Activated CD8-positive, alpha-beta memory T cell treated with anti-CD3 and anti-CD28 coated beads, Interleukin-2, amount 10 ng/mL, durations not matched to agents 7 days and 5 days (primary cell): ENCODE measurements at regions not wholly inside any gene's neighbourhood (a gene's known extent, or its start where the extent isn't known, plus 50 kb on each side); places are given as distances from the start of the nearest gene placed in this dataset.
"Not testable (repeated sequence)": the region's sequence is repeated elsewhere in the genome, so short reads cannot be mapped to it uniquely, and the experiment has no call there.

Source experiments
- ATAC-seq: fragments of 150-1000 bp; cut with Tn5 transposase; one replicate; pipeline ENCODE4 v1.10.0; 2021; ENCODE audit warnings: moderate library complexity
- CTCF ChIA-PET: fragments of 350-600 bp; sonication (Branson Sonifier 250); formaldehyde crosslinking; loops from one replicate; lab custom pipeline; 2021; ENCODE audit warnings: antibody characterized with exemption; lab: Charles Lee
- DNase-seq: peaks from one replicate; pipeline ENCODE4 v3.0.0-alpha.2; 2020
- H3K27ac Mint-ChIP-seq: one replicate; pipeline ENCODE4 v1.8.0; 2021; ENCODE audit warnings: mild to moderate bottlenecking, mixed read lengths
- H3K27me3 Mint-ChIP-seq: one replicate; pipeline ENCODE4 v1.8.0; 2021; ENCODE audit warnings: mixed read lengths
- H3K36me3 Mint-ChIP-seq: one replicate; pipeline ENCODE4 v1.8.0; 2021; ENCODE audit warnings: mild to moderate bottlenecking, mixed read lengths
- H3K4me1 Mint-ChIP-seq: one replicate; pipeline ENCODE4 v1.8.0; 2021; ENCODE audit warnings: mixed read lengths
- H3K4me3 Mint-ChIP-seq: one replicate; pipeline ENCODE4 v1.8.0; 2021; ENCODE audit warnings: mild to moderate bottlenecking, moderate library complexity, mixed read lengths
- H3K9me3 Mint-ChIP-seq: one replicate; pipeline ENCODE4 v1.8.0; 2022; ENCODE audit warnings: low read depth, mixed read lengths

DNA sequence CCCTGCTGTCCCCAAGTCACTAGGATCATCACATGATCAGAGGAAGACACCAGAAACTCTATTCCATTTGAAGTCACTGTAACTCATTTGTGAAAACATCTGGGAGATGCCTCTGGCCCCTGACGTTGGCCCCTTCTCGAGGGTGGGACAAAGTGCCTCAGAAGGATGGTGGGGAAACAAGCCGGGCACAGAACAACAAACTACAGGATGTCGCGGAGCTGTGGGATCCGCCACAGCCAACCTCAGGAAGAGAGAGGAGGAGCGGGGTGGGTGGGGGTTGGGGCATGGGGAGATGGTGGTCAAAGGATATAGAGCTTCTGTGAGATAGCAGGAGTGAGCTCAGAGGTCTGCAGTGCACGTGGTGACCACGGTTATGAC lies 265.6 kb upstream of the TCERG1L start:
- DNase-seq (peak; percentile 12), ATAC-seq (no peak)
- no peaks in the 10 kb centered on the region for H3K9me3 Mint-ChIP-seq
- H3K36me3 Mint-ChIP-seq: no peaks in the 10 kb centered on the region
- no peak overlapping the region for H3K27ac Mint-ChIP-seq
- H3K4me1 Mint-ChIP-seq: no peaks in the 10 kb centered on the region
- H3K27me3 Mint-ChIP-seq: no peaks in the 10 kb centered on the region
- H3K4me3 Mint-ChIP-seq: no peak overlapping the region
- CTCF ChIA-PET: no interaction called here

DNA sequence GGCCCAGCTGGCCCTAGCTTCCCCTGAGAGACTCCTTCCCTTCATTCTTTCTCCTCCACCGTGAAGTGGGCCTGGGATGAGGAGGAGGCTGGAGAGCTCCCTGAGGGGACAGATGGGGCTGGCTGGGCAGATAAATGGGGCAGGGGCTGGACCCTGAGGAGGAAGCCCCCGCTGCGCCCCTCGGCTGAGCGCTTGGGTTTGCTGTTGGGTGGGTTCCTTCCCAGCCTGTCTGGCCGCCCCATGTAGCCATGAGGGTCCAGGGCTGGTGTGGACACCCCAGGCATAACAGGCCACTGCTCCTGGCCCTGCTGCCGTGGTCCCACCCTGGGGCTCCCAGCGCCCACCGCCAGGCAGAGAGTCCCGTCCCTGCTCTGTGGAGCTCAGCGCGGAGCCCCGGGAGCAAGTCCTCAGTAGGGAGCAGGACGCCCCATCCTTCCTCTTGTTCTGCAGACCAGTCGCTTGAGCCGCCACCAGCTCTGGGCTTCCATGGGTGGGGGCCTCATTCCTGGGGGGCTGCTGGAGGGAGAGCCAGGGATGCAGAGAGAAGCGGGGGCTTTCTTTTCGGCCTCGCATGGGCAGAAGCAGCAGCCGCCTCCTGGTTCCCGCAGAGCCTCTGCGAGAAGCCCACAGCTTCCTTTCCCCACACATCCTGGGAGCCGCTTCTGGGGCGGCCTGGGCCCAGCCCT lies 266.4 kb upstream of the TCERG1L start:
- no peaks in the 10 kb centered on the region for H3K27me3 Mint-ChIP-seq

DNA sequence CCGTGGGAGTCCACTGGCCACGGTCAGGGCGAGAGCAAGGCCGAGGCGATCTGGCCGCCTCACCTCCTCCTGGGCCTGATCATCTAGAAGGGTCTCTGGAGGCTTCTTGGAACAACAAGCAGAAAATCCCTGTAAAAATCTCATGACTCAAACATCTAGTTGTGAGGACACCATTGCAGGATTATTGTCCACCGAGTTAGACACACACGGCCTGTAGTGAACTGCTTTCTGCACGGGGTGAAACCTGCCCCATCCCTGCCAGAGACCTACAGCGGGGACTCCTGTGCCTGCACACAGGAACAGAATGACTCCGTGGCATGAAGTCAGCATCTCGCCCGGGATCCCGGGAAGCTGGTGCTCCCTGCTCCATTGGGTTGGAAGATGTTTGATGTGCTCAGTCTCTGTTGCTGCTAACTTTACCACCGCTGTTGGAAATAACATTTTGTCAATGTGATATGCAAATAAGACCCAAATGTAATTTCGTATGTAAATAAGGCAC lies 267.0 kb upstream of the TCERG1L start:
- no peaks in the 10 kb centered on the region for H3K36me3 Mint-ChIP-seq
- no peak overlapping the region for H3K27ac Mint-ChIP-seq

More for the DNA sequence above, 266.4 kb upstream of the TCERG1L start:
- Mint-ChIP-seq H3K27ac (no peak overlapping the region), H3K36me3 (no peaks in the 10 kb centered on the region), H3K4me1 (no peaks in the 10 kb centered on the region), H3K4me3 (no peak overlapping the region), H3K9me3 (no peaks in the 10 kb centered on the region)
- no peak for ATAC-seq
- CTCF ChIA-PET: no interaction called here
- peak; percentile 34 for DNase-seq

DNA sequence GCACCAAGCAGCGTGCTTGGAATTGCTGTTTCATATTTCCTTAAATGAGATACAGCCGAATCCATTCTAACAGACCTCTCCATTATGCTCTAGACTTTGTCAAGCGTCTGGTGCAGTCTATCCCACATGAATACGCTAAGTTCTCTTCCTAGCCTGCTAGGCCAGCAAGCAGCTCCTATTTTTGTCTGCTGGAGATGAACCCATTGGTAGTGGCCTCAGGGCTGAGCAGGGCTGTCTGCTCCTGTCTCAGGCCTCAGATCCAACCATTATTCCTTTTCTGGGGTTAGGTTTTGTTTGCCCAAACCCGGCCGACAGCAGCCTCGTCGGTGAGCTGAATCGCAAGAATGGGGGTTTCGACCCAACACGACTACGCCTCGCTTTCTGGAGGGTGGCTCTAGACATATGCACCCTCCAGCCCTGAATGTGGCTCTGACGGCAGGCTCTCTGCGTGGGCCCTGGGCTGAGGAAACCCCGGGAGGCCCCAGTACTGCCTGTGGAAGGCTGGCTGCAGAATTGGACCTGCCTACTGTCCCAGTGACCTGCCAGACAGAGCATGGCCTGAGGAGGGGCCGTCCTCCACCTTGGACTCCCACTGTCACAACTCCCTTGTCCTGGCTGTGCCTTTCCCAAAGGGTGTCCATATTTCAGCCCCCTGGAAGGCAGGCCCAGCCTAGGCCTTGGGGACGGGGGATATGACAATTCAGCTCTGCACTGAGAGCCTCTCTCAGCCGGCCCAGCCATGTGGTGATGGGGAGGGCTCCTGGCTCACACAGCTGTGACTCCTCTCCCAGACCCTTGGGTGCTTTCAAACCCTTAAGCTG lies 267.9 kb upstream of the TCERG1L start:
- no peaks in the 10 kb centered on the region for H3K27me3 Mint-ChIP-seq
- H3K9me3 Mint-ChIP-seq: no peaks in the 10 kb centered on the region
- CTCF ChIA-PET: no interaction called here

More for the DNA sequence above, 267.0 kb upstream of the TCERG1L start:
- H3K9me3 Mint-ChIP-seq: no peaks in the 10 kb centered on the region
- H3K4me1 Mint-ChIP-seq: no peaks in the 10 kb centered on the region
- H3K27me3 Mint-ChIP-seq: no peaks in the 10 kb centered on the region
- CTCF ChIA-PET: no interaction called here
- H3K4me3 Mint-ChIP-seq: no peak overlapping the region
- ATAC-seq (no peak), DNase-seq (peak; percentile 14)

DNA sequence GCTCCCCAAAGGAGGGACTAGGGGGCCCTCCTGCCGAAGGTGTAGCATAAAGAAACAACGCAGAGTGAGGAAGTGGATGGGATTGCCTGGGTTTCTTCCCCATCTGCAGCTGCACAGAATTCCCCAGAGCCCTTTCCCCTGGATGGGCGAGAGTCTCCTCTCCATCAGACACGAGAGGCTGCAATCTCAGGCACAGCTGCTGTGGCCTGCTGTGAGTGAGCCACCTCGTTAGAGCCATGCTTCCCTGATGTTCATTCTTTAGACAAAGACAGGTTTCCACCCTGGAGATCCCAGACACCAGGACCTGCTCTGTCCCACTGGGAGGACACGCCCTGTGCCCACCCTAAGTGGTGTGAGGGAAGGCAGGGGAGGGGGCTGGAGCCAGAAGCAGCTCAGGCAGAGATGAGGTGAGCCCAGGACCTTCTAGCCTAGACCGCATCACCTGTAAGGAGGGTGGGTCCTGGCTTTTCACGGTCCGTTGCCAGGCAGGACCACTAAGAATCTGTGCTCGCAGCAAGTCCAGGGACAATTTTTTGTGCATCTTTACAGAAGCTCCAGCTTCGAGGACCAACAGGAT lies 268.6 kb upstream of the TCERG1L start:
- no peaks in the 10 kb centered on the region for H3K9me3 Mint-ChIP-seq
- ATAC-seq (no peak), DNase-seq (peak; percentile 26)
- no peak overlapping the region for H3K4me3 Mint-ChIP-seq
- H3K27me3 Mint-ChIP-seq: no peaks in the 10 kb centered on the region
- no peak overlapping the region for H3K27ac Mint-ChIP-seq
- no peaks in the 10 kb centered on the region for H3K4me1 Mint-ChIP-seq
- CTCF ChIA-PET: no interaction called here
- H3K36me3 Mint-ChIP-seq: no peaks in the 10 kb centered on the region

More for the DNA sequence above, 267.9 kb upstream of the TCERG1L start:
- no peaks in the 10 kb centered on the region for H3K36me3 Mint-ChIP-seq
- no peak for ATAC-seq
- no peaks in the 10 kb centered on the region for H3K4me1 Mint-ChIP-seq
- no peak overlapping the region for H3K27ac Mint-ChIP-seq
- DNase-seq: peak; percentile 23
- no peak overlapping the region for H3K4me3 Mint-ChIP-seq

DNA sequence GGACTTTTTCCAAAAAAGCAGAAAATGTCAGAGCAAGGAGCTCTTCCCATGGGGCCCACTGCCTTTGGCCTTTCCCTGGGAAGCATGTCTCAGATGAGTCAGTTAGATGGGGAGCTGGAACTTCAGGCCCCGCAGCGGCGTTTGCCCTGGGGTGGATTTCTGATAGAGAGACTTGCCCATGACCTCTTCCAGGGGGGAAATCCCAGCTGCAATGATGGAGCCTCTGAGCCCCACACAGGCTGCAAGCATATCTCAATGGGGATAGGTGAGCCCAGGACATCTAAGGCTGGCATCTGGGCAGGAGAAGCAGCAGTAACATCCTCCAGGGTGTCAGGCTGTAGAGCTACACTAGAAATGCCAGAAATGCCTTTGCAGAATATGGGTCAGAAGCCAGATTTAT lies 269.2 kb upstream of the TCERG1L start:
- CTCF ChIA-PET: no interaction called here
- Mint-ChIP-seq H3K27ac (no peak overlapping the region), H3K9me3 (no peaks in the 10 kb centered on the region), H3K4me1 (no peaks in the 10 kb centered on the region), H3K36me3 (no peaks in the 10 kb centered on the region), H3K4me3 (no peak overlapping the region), H3K27me3 (no peaks in the 10 kb centered on the region)
- DNase-seq (peak; percentile 8), ATAC-seq (no peak)

DNA sequence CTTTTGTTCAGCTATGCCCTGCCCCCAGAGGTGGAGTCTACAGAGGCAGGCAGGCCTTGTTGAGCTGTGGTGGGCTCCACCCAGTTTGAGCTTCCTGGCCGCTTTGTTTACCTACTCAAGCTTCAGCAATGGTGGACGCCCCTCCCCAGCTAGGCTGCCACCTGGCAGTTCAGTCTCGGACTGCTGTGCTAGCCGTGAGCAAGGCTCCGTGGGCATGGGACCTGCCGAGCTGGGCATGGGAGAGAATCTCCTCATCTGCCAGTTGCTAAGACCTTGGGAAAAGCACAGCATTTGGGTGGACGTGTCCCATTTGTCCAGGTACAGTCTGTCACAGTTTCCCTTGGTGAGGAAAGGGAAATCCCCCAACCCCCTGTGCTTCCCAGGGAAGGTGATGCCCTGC lies 270.0 kb upstream of the TCERG1L start:
- H3K9me3 Mint-ChIP-seq, H3K4me3 Mint-ChIP-seq, DNase-seq, H3K27me3 Mint-ChIP-seq, H3K4me1 Mint-ChIP-seq, H3K27ac Mint-ChIP-seq, CTCF ChIA-PET, H3K36me3 Mint-ChIP-seq, ATAC-seq: not testable (repeated sequence)

DNA sequence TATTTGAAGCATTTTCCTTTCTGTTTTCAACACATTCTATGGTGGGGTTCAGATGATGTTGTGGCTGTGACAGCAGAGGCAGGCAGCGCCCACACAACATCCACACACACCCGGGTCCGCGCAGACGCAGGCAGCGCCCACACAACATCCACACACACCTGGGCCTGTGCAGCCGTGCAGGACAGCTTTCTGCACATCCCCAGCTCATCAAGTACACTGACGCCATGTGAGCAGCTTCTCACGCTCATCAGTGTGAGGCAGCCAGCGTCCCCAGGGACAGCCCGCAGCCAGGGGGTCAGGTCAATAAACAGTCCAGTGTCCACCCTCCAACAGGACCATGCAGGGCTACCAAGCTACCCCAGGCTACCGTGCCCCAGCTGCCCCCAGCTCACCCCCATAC lies 272.8 kb upstream of the TCERG1L start:
- H3K4me1 Mint-ChIP-seq: no peaks in the 10 kb centered on the region
- no peak for DNase-seq
- H3K9me3 Mint-ChIP-seq: no peaks in the 10 kb centered on the region
- no peak overlapping the region for H3K27ac Mint-ChIP-seq
- H3K4me3 Mint-ChIP-seq: no peak overlapping the region
- CTCF ChIA-PET: no interaction called here
- H3K36me3 Mint-ChIP-seq: no peaks in the 10 kb centered on the region
- ATAC-seq: no peak
- H3K27me3 Mint-ChIP-seq: no peaks in the 10 kb centered on the region

DNA sequence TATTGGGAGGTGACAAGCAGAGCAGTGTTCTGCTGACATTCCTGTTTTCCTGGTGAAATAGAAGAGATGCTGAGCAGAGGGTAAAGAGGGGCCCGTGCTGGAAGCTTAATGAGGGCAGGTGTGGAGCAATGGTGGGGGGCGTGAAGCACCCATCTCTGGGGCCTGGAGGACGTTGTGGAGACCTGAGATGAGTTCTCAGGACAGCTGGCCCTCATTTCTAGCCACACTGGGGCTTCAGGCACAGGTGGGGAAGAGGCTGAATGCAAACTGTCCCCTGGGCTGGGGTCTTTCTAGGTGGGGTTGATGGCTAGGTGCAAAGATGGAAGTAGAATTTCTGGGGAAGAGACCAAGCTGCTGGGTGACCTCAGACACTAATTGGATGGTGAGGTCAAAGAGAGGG lies 274.2 kb upstream of the TCERG1L start:
- ATAC-seq (no peak), DNase-seq (no peak)
- Mint-ChIP-seq H3K9me3 (no peaks in the 10 kb centered on the region), H3K27ac (no peak overlapping the region), H3K36me3 (no peaks in the 10 kb centered on the region), H3K4me3 (no peak overlapping the region), H3K27me3 (no peaks in the 10 kb centered on the region), H3K4me1 (no peaks in the 10 kb centered on the region)
- CTCF ChIA-PET: no interaction called here

DNA sequence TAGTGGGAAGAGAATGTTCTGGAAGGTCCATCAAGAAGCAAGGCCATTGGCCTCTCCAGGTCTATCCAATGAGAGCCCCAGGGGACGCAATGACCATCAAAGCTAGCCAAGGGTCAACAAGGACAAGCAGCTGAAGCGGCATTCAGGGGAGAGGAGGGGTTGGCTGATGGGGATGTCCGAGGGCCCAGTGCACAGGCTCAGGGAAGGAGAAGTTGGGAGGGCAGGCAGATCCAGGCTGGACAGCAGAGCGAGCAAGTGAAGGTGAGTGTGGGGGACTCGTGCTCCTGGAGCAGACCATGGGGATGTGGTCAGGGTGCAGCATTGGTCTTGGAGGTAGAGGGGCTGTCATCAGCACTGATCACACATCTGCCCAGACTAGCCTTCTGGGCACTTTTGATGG lies 275.4 kb upstream of the TCERG1L start:
- Mint-ChIP-seq H3K36me3 (no peaks in the 10 kb centered on the region), H3K27ac (no peak overlapping the region), H3K9me3 (no peaks in the 10 kb centered on the region), H3K27me3 (no peaks in the 10 kb centered on the region), H3K4me3 (no peak overlapping the region), H3K4me1 (no peaks in the 10 kb centered on the region)
- DNase-seq (no peak), ATAC-seq (no peak)
- CTCF ChIA-PET: no interaction called here

DNA sequence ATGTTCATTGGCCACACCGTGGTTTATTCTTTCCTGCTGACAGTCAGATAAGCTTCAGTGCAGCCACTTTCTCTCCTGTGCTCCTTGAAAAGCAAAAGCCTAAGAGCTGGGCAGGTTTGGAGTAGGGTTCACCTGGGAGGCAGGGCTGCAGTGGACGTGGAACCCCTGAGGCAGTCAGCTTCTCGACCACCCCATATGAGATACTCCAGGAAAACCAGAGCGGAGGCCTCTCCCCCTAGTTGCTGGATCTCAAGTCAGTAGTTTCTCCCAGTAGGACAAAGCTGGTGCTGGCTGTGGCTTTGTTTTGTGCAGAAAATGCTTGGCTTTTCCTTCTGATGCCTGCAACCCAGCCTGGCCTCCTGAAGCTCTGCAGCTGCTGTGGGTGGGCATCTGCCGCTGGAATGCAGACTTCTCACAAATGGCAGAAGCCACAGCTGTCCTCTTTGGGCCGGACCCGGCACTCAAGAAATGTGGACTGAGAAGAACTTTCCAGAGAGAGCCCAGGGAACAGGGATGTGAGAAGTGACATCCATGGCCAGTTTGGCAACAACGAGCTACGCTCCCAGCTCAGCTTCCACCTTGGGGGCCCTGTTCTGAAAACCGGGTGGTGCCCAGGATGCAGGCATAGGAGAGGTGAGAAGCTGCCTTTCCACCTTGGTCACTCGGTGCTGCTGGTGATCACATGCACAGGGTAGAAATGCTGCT lies 276.6 kb upstream of the TCERG1L start:
- no peak for DNase-seq
- H3K27ac Mint-ChIP-seq: no peak overlapping the region
- no peak overlapping the region for H3K4me3 Mint-ChIP-seq
- H3K4me1 Mint-ChIP-seq: no peaks in the 10 kb centered on the region
- no peak for ATAC-seq
- CTCF ChIA-PET: no interaction called here
- H3K9me3 Mint-ChIP-seq: no peaks in the 10 kb centered on the region
- H3K36me3 Mint-ChIP-seq: no peaks in the 10 kb centered on the region
- no peaks in the 10 kb centered on the region for H3K27me3 Mint-ChIP-seq

DNA sequence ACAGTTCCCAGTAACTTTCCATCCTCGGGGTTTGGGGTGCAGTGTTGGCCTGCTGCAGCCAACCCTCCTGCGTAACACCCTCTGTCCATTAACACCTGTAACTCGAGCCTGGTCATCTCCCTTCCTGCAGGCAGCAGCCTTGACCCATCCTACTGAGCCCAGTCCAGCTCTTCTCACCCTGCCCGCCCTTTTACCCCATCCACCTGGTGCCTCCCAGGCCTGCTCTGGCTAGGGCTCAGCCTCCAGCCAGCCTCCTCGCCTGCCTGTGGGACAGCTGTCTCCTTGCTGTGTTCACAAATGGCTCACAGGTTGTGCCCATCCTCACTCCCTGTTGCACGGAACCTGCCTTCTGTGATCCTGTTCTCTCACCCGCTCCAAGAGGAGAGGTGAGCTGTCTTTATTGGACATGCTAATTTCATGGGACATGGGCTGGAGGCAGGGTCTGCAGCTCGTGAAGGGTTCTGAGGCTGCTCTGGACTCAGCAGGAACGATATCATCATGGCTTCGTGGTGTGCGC lies 277.2 kb upstream of the TCERG1L start:
- Mint-ChIP-seq H3K27ac (no peak overlapping the region), H3K36me3 (no peaks in the 10 kb centered on the region), H3K4me1 (no peaks in the 10 kb centered on the region), H3K27me3 (no peaks in the 10 kb centered on the region), H3K4me3 (no peak overlapping the region), H3K9me3 (no peaks in the 10 kb centered on the region)
- DNase-seq: no peak
- CTCF ChIA-PET: no interaction called here
- ATAC-seq: no peak

DNA sequence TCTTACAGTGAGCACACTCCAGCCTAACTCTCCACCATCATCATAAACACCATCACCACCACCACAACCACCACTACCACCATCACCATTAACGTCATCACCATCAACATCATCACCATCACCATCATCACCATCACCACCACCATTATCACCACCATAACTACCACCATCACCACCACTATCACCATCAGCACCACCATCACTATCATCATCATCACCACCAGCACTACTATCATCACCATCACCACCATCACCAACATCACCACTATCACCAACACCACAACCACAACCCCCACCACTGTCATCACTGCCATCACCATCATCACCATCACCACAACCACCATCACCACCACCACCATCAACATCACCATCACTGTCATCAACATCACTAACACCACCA lies 279.0 kb upstream of the TCERG1L start:
- DNase-seq (no peak), ATAC-seq (no peak)
- Mint-ChIP-seq H3K4me1 (no peaks in the 10 kb centered on the region), H3K27ac (no peak overlapping the region), H3K27me3 (no peaks in the 10 kb centered on the region), H3K4me3 (no peak overlapping the region), H3K9me3 (no peaks in the 10 kb centered on the region), H3K36me3 (no peaks in the 10 kb centered on the region)
- CTCF ChIA-PET: no interaction called here
